Endothelial cell of umbilical vein (primary cell): ENCODE measurements at regions not wholly inside any gene's neighbourhood (a gene's known extent, or its start where the extent isn't known, plus 50 kb on each side); places are given as distances from the start of the nearest gene placed in this dataset.
A peak's percentile ranks its signal among the peaks of the same experiment; 100 is the strongest.

Experiments used
- BruUV-seq: library from RNA; stranded (reverse); fragments of 400-500 nt; replicated peaks from 2 replicates; lab custom pipeline; 2021; lab: Mats Ljungman, UMichigan
- CTCF ChIA-PET: fragments of 300-600, 350-600 bp; sonication (Branson Sonifier 250); formaldehyde crosslinking; loops from one replicate; lab custom pipeline; 2021; ENCODE audit warnings: antibody characterized with exemption, inconsistent platforms; lab: Charles Lee
- POLR2A ChIA-PET: fragments of 300-600, 350-600 bp; sonication (Branson Sonifier 250); formaldehyde crosslinking; loops from one replicate; lab custom pipeline; 2021; ENCODE audit warnings: antibody characterized with exemption, inconsistent platforms; lab: Charles Lee
- DNase-seq: peaks from one replicate; pipeline ENCODE4 v3.0.0-alpha.2; 2011; ENCODE audit warnings: low read depth, low spot score
- FAIRE-seq: peaks from 2 replicates; lab custom pipeline; 2011; peaks lifted over from hg19 to GRCh38; lab: Jason Lieb, UNC
- H2AFZ ChIP-seq: 2 replicates; pipeline ENCODE4 v1.6.0; 2012; ENCODE audit warnings: low read depth, low read length, control low read depth, inconsistent platforms
- H3K27ac ChIP-seq: 2 replicates; pipeline ENCODE4 v1.5.1; 2011; ENCODE audit warnings: low read depth, mild to moderate bottlenecking, control low read depth, low read length, moderate library complexity; ENCODE audit not compliant: insufficient read depth
- H3K27me3 ChIP-seq, 2 experiments: 2 replicates each; pipeline versions ENCODE4 v1.6.0 to v1.6.1; 2011; ENCODE audit warnings: low read length in 2 of 2, mixed read lengths in 1 of 2; ENCODE audit not compliant: control insufficient read depth in 2 of 2, insufficient read depth in 2 of 2
- H3K36me3 ChIP-seq, 2 experiments: 2 replicates in 1 of 2; 3 replicates in 1 of 2; pipeline ENCODE4 v1.5.1; 2011; ENCODE audit warnings: low read length in 2 of 2, mild to moderate bottlenecking in 1 of 2, moderate library complexity in 1 of 2; ENCODE audit not compliant: control insufficient read depth in 2 of 2, insufficient read depth in 2 of 2; ENCODE audit errors: extremely low read depth in 1 of 2
- H3K4me1 ChIP-seq: 3 replicates; pipeline ENCODE4 v1.5.1; 2011; ENCODE audit warnings: mild to moderate bottlenecking, low read length; ENCODE audit not compliant: control insufficient read depth, insufficient read depth; ENCODE audit errors: extremely low read depth
- H3K4me2 ChIP-seq: 2 replicates; pipeline ENCODE4 v1.6.1; 2011; ENCODE audit warnings: low read length, control low read depth, mixed read lengths; ENCODE audit not compliant: insufficient read depth
- H3K4me3 ChIP-seq, 3 experiments: fragments of 200-600 bp in 1 of 3; sonication (generic), shearing (Covaris generic) in 1 of 3; replicated peaks in 1 of 3; 2 replicates each; pipeline ENCODE4 v1.5.1; 2011 to 2016; ENCODE audit warnings: control low read depth in 3 of 3, low read length in 3 of 3, mild to moderate bottlenecking in 2 of 3, inconsistent platforms in 1 of 3, low read depth in 1 of 3, moderate library complexity in 1 of 3; ENCODE audit not compliant: insufficient read depth in 1 of 3
- H3K79me2 ChIP-seq: 2 replicates; pipeline ENCODE4 v1.6.0; 2012; ENCODE audit warnings: low read length, inconsistent platforms; ENCODE audit not compliant: control insufficient read depth, insufficient read depth
- H3K9ac ChIP-seq: replicated peaks from 2 replicates; pipeline ENCODE3; 2011; ENCODE audit warnings: low read length, control low read depth; ENCODE audit not compliant: insufficient read depth; ENCODE audit errors: extremely low read depth
- H3K9me1 ChIP-seq: replicated peaks from 3 replicates; pipeline ENCODE4 v1.6.0; 2011; ENCODE audit warnings: mild to moderate bottlenecking, low read length; ENCODE audit not compliant: control insufficient read depth, insufficient read depth; ENCODE audit errors: extremely low read depth
- H3K9me3 ChIP-seq: replicated peaks from 2 replicates; pipeline ENCODE4 v1.5.1; 2012; ENCODE audit warnings: low read length, inconsistent platforms; ENCODE audit not compliant: control insufficient read depth, insufficient read depth
- H4K20me1 ChIP-seq: replicated peaks from 2 replicates; pipeline ENCODE3; 2011; ENCODE audit warnings: mild to moderate bottlenecking, low read length; ENCODE audit not compliant: control insufficient read depth, insufficient read depth; ENCODE audit errors: extremely low read depth
- EZH2 ChIP-seq: IDR thresholded peaks from 2 replicates; pipeline ENCODE4 v1.6.1; 2012; ENCODE audit warnings: borderline replicate concordance, low read depth, mild to moderate bottlenecking, moderate library complexity, low read length, inconsistent platforms; ENCODE audit not compliant: severe bottlenecking
- FOS ChIP-seq: IDR thresholded peaks from 2 replicates; pipeline ENCODE4 v1.6.1; 2011; ENCODE audit warnings: mild to moderate bottlenecking, low read length, moderate library complexity, borderline replicate concordance; ENCODE audit not compliant: insufficient read depth
- GATA2 ChIP-seq: IDR thresholded peaks from 2 replicates; pipeline ENCODE4 v1.7.0; 2011; ENCODE audit warnings: low read depth, mild to moderate bottlenecking, moderate library complexity, mixed read lengths, low read length; ENCODE audit not compliant: insufficient read length, insufficient read depth
- JUN ChIP-seq: IDR thresholded peaks from 2 replicates; pipeline ENCODE4 v1.6.1; 2011; ENCODE audit warnings: borderline replicate concordance, low read depth; ENCODE audit not compliant: insufficient read length, insufficient read depth
- MAX ChIP-seq: IDR thresholded peaks from 2 replicates; pipeline ENCODE4 v1.6.1; 2011; ENCODE audit not compliant: insufficient read depth, insufficient read length
- MYC ChIP-seq: IDR thresholded peaks from one replicate; pipeline ENCODE4 v1.6.1; 2011; ENCODE audit warnings: mild to moderate bottlenecking, low read depth, low read length
- POLR2A ChIP-seq: IDR thresholded peaks from 2 replicates; pipeline ENCODE4 v1.6.1; 2012; ENCODE audit warnings: low read depth, mild to moderate bottlenecking, control low read depth, low read length
- POLR2AphosphoS5 ChIP-seq: IDR thresholded peaks from 2 replicates; pipeline ENCODE4 v1.6.1; 2012; ENCODE audit warnings: low read depth, mild to moderate bottlenecking, control low read depth, low read length, moderate library complexity; ENCODE audit not compliant: insufficient read depth
- dilution Hi-C: fragments of 300-500 bp; cut with MboI; formaldehyde crosslinking; loops from one replicate; pipeline ENCODE4 v1.15.0; 2019; ENCODE audit warnings: low sequenced_read_pairs; ENCODE audit not compliant: extremely low pct_ligation_motif_present
- intact Hi-C: fragments of 100-400 bp; cut with micrococcal nuclease; formaldehyde crosslinking; loops from one replicate; pipeline ENCODE4 v1.10.0; 2022
- TF ChIP-seq, protein P1 (sequence below), 2 donors: IDR thresholded peaks; 1 replicate in 1 of 2; 2 replicates in 1 of 2; pipeline ENCODE4 v1.5.1; 2011; ENCODE audit warnings: low read length in 2 of 2, mild to moderate bottlenecking in 2 of 2, moderate library complexity in 2 of 2, control low read depth in 1 of 2, inconsistent platforms in 1 of 2, low read depth in 1 of 2; ENCODE audit not compliant: insufficient read depth in 1 of 2; ENCODE audit errors: extremely low read depth in 1 of 2

- no peaks in the 10 kb centered on the region for H3K79me2 ChIP-seq
- no TSS peak for BruUV-seq
- no peaks in the 10 kb centered on the region for H4K20me1 ChIP-seq
- TF ChIP-seq POLR2AphosphoS5, result no peak
- TF ChIP-seq GATA2, result no peak
- no peak for TF ChIP-seq MAX
- TF ChIP-seq MYC, result no peak
- TF ChIP-seq, protein P1, sequence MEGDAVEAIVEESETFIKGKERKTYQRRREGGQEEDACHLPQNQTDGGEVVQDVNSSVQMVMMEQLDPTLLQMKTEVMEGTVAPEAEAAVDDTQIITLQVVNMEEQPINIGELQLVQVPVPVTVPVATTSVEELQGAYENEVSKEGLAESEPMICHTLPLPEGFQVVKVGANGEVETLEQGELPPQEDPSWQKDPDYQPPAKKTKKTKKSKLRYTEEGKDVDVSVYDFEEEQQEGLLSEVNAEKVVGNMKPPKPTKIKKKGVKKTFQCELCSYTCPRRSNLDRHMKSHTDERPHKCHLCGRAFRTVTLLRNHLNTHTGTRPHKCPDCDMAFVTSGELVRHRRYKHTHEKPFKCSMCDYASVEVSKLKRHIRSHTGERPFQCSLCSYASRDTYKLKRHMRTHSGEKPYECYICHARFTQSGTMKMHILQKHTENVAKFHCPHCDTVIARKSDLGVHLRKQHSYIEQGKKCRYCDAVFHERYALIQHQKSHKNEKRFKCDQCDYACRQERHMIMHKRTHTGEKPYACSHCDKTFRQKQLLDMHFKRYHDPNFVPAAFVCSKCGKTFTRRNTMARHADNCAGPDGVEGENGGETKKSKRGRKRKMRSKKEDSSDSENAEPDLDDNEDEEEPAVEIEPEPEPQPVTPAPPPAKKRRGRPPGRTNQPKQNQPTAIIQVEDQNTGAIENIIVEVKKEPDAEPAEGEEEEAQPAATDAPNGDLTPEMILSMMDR (IDR thresholded peaks at IDR 0.05; ENCODE audit: extremely low read depth in 1 of 2, insufficient read depth in 1 of 2, low read depth in 1 of 2, low read length in 2 of 2), result no peak
- no peak for TF ChIP-seq EZH2
- no peak for TF ChIP-seq POLR2A
- TF ChIP-seq JUN, result no peak
- TF ChIP-seq FOS, result no peak
- no peaks in the 10 kb centered on the region for H3K27me3 ChIP-seq
- dilution Hi-C loops, result no loop called here
- no peak overlapping the region for H3K4me2 ChIP-seq
- CTCF ChIA-PET, result no interaction called here
- FAIRE-seq (peak; percentile 76), DNase-seq (no peak)
- POLR2A ChIA-PET, result no interaction called here
- intact Hi-C loops, result no loop called here
- no peak overlapping the region for H2AFZ ChIP-seq
- H3K4me1 ChIP-seq, result no peaks in the 10 kb centered on the region
- H3K27ac ChIP-seq, result no peak overlapping the region
- H3K9me1 ChIP-seq, result no peaks in the 10 kb centered on the region
- no peaks in the 10 kb centered on the region for H3K9me3 ChIP-seq
- no peak overlapping the region for H3K4me3 ChIP-seq
- H3K36me3 ChIP-seq, result no peaks in the 10 kb centered on the region
- no peak overlapping the region for H3K9ac ChIP-seq
Observed at GRCh38 chr9:23563517-23563916, 262.5 kb downstream of the ELAVL2 start.
